Osteocyte (in vitro differentiated cells): ENCODE measurements at regions not wholly inside any gene's neighbourhood (a gene's known extent, or its start where the extent isn't known, plus 50 kb on each side); places are given as distances from the start of the nearest gene placed in this dataset.

Experiments
- DNase-seq: peaks from one replicate; pipeline ENCODE4 v3.0.0; 2021; ENCODE audit warnings: mixed read lengths; ENCODE audit not compliant: unreplicated experiment; ENCODE audit errors: extremely low spot score
- H3K27ac Mint-ChIP-seq: one replicate; pipeline ENCODE4 v1.8.0; 2021; ENCODE audit warnings: mild to moderate bottlenecking, mixed read lengths; ENCODE audit not compliant: unreplicated experiment
- H3K27me3 Mint-ChIP-seq: one replicate; pipeline ENCODE4 v1.8.0; 2021; ENCODE audit warnings: mixed read lengths; ENCODE audit not compliant: unreplicated experiment
- H3K36me3 Mint-ChIP-seq: one replicate; pipeline ENCODE4 v1.8.0; 2021; ENCODE audit warnings: mixed read lengths; ENCODE audit not compliant: unreplicated experiment
- H3K4me1 Mint-ChIP-seq: one replicate; pipeline ENCODE4 v1.8.0; 2021; ENCODE audit warnings: mixed read lengths; ENCODE audit not compliant: unreplicated experiment
- H3K4me3 Mint-ChIP-seq: one replicate; pipeline ENCODE4 v1.8.0; 2021; ENCODE audit warnings: mild to moderate bottlenecking, moderate library complexity, mixed read lengths; ENCODE audit not compliant: unreplicated experiment
- H3K9me3 Mint-ChIP-seq: one replicate; pipeline ENCODE4 v1.8.0; 2021; ENCODE audit warnings: mixed read lengths; ENCODE audit not compliant: unreplicated experiment
- CTCF ChIP-seq: fragments of 200-600 bp; sonication (generic); IDR thresholded peaks from 2 replicates; pipeline ENCODE4 v1.5.0; 2021; ENCODE audit warnings: antibody characterized with exemption, mild to moderate bottlenecking, moderate library complexity

DNA sequence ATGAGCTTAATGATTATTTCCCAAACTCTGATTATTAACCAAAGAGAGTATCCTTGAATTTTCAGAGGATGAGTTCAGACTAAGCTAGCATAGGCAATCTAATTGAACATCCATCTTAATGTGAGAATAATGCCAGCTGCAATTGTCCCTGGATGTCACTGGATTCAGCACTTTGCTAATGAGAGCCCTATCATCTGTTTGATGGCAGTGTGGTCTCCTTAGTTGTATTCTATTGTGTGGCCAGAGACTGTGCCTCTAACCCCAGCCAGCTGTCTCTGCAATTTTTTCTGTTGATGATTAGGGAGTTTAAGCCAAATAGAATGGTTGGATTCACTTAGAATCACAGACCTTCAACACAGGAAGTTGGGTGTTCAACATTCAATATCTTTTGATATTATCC is 1249.5 kb downstream of the FAM181B start:
- DNase-seq: no peak
- H3K36me3 Mint-ChIP-seq: no peaks in the 10 kb centered on the region
- no peaks in the 10 kb centered on the region for H3K9me3 Mint-ChIP-seq
- H3K4me1 Mint-ChIP-seq: no peaks in the 10 kb centered on the region
- no peak overlapping the region for H3K27ac Mint-ChIP-seq
- TF ChIP-seq CTCF: no peak
- H3K4me3 Mint-ChIP-seq: no peak overlapping the region
- H3K27me3 Mint-ChIP-seq: no peaks in the 10 kb centered on the region

GRCh38 chr11:81477277-81477676 is 1256.4 kb downstream of the FAM181B start:
- H3K4me3 Mint-ChIP-seq: no peak overlapping the region
- H3K36me3 Mint-ChIP-seq: no peaks in the 10 kb centered on the region
- no peaks in the 10 kb centered on the region for H3K27me3 Mint-ChIP-seq
- no peak for TF ChIP-seq CTCF
- no peak overlapping the region for H3K27ac Mint-ChIP-seq
- DNase-seq: no peak
- H3K4me1 Mint-ChIP-seq: no peaks in the 10 kb centered on the region
- no peaks in the 10 kb centered on the region for H3K9me3 Mint-ChIP-seq

- Mint-ChIP-seq H3K9me3 (no peaks in the 10 kb centered on the region), H3K36me3 (no peaks in the 10 kb centered on the region), H3K4me1 (no peaks in the 10 kb centered on the region), H3K27me3 (no peaks in the 10 kb centered on the region), H3K4me3 (no peak overlapping the region), H3K27ac (no peak overlapping the region)
- no peak for DNase-seq
- no peak for TF ChIP-seq CTCF
Measured at GRCh38 chr11:81476345-81476744, 1257.3 kb downstream of the FAM181B start.

DNA sequence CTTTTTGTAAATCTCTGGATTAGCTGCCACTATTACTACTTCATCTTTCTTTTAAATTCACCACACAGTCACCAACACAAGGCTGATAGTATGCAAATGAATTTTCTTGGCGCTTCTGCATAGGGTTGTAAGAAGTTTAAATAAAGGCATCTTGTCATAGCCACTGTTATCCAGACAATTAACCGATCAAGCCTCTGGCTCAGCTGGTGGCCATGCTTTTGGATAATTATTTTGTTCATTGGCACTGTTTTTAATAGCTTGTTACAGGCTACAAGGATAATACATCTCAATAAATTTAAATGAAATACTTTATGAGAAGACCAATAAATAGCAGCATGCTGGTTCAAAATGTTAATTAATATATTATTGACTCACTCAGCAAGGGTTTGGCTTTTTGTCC is 1261.0 kb downstream of the FAM181B start:
- no peaks in the 10 kb centered on the region for H3K36me3 Mint-ChIP-seq
- DNase-seq: no peak
- no peak for TF ChIP-seq CTCF
- peaks cover 13% of the 10 kb centered on the region for H3K9me3 Mint-ChIP-seq
- no peaks in the 10 kb centered on the region for H3K27me3 Mint-ChIP-seq
- H3K4me3 Mint-ChIP-seq: no peak overlapping the region
- H3K4me1 Mint-ChIP-seq: no peaks in the 10 kb centered on the region
- no peak overlapping the region for H3K27ac Mint-ChIP-seq

- Mint-ChIP-seq H3K9me3 (peaks cover 13% of the 10 kb centered on the region), H3K4me1 (no peaks in the 10 kb centered on the region), H3K27ac (no peak overlapping the region), H3K36me3 (no peaks in the 10 kb centered on the region), H3K27me3 (no peaks in the 10 kb centered on the region), H3K4me3 (no peak overlapping the region)
- no peak for DNase-seq
- no peak for TF ChIP-seq CTCF
Measured at GRCh38 chr11:81470446-81470845, 1263.2 kb downstream of the FAM181B start.
